ENCODE measurements at regions not wholly inside any gene's neighbourhood (a gene's known extent, or its start where the extent isn't known, plus 50 kb on each side); places are given as distances from the start of the nearest gene placed in this dataset.
A peak's percentile ranks its signal among the peaks of the same experiment; 100 is the strongest.

DNA sequence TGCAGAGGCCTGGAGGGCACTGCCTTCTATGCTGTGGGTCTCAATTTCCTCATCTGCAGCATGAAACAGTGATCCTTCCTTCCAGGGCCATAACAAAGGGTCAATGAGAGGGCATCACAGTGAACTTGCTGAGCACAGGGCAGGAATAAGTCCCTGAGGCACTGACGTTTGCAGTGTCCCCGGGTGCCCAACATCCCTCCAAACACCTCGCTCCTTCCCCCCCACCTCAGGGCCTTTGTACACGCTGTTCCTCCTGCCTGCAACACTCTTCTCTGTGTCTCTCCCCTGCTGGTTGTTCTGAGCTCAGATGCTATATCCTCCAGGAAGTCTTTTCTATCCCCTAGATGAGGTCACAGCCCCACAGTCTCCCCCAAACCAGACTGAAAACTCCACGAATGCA, 59.7 kb upstream of the TCF20 start:
- DNase-seq, result no peak

DNA sequence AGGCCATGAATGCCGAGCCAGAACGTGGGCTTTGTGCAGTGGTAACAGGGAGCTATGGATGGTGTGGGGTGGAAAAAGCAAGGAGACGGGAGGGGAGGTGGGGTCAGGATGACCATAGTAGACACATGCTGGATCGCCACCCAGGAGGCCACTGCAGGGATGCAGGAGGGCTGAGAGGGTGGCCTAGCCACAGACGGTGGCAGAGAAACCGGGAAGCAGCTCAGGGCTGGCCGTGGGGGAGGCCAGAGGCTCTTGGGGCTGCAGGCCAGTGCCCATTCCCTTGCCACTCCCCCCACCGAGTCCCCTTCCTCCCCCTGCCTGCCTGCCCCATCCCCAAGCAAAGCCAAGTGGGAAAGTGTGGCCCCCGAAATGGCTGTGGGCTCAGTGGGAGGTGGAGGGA, 59.1 kb upstream of the TCF20 start:
- DNase-seq, result no peak

DNA sequence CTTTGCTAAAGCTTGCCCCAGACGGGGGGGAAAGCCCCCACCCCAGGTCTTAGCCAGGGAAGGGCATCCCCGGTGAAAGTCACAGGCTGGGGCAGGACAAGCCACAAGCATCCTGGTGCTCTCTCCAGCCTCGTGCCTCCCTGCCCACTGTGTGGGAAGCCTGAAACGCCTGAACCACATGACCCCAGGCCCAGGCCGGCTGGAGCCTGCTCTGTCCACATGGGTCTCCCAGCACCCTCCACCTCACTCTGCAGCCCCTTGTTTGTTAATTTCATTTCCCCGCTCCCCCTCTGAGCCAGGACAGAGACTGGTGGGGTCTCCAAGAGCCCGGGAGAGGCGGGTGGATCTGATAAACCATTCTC, 58.3 kb upstream of the TCF20 start:
- no peak for DNase-seq

- no peak for DNase-seq
Measured at GRCh38 chr22:42328130-42328783, 57.8 kb upstream of the TCF20 start.

GRCh38 chr22:42327462-42328129, 57.1 kb upstream of the TCF20 start:
- DNase-seq, result no peak

- no peak for DNase-seq
Measured at GRCh38 chr22:42326801-42327200, 56.3 kb upstream of the TCF20 start.

- no peak for DNase-seq
Measured at GRCh38 chr22:42326301-42326700, 55.8 kb upstream of the TCF20 start.

DNA sequence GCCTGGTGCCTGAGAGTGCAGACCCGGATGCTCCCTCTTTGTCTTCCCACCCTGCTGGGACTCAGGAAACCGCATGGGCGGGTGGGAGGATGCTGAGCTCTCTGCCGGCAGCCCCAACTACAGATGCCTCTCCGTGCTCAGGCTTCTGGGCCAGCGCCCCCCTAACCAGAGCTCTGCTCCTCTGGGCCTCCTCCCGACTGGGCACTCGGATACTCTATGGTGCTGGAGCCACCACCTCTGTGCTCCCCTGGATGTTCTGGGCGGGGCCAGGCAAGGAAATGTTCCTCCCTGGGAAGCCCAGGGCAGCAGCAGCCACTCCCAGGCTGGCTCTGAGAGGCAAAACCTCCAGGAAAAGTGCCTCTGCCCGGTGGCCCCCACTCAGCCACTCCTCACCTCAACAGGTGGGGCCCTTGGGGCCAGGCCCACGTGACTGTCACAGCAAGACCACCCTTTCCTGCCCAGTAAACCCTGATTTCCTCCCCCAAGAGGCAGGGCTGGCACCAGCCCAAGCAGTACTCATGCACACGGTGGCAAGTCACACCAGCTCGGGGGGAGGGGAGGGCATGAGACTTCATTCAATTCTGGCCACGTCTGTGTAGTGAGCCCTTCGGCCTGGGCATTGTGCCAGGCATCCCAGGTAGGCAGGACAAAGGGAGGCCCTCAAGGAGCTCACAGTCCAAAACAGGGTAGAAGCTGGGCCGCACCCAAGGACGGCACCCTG, 54.7 kb upstream of the TCF20 start:
- DNase-seq, result peak; percentile 23

GRCh38 chr22:42324566-42324965, 54.1 kb upstream of the TCF20 start:
- no peak for DNase-seq

DNA sequence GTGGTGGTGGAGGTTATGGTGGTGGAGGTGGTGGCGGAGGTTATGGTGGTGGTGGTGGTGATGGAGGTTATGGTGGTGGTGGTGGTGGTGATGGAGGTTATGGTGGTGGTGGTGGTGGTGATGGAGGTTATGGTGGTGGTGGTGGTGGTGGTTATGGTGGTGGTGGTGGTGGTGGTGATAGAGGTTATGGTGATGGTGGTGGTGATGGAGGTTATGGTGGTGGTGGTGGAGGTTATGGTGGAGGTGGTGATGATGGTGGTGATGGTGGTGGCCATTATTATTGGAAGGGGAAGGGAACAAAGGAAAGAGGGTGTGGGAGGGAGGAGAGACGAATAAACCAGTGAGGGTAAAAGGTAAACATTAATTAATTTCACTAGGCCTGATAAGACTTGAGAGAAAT, 53.5 kb upstream of the TCF20 start:
- no peak for DNase-seq

DNA sequence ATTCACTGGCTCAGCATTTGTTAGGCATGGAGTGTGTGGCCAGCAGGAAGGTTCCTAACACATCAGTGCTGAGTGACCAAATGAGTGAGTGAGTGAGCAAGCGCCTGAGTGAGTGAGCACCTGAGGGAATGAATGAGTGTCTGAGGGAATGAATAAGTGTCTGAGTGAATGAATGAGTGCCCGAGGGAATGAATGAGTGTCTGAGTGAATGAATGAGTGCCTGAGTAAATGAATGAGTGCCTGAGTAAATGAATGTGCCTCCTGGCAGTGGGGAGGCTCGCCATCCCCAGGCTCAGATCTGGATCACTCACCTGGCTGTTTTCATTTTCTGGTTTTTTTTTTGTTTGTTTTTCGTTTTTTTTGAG, 52.1 kb upstream of the TCF20 start:
- no peak for DNase-seq

- DNase-seq, result no peak
Measured at GRCh38 chr22:42321908-42322561, 51.6 kb upstream of the TCF20 start.

DNA sequence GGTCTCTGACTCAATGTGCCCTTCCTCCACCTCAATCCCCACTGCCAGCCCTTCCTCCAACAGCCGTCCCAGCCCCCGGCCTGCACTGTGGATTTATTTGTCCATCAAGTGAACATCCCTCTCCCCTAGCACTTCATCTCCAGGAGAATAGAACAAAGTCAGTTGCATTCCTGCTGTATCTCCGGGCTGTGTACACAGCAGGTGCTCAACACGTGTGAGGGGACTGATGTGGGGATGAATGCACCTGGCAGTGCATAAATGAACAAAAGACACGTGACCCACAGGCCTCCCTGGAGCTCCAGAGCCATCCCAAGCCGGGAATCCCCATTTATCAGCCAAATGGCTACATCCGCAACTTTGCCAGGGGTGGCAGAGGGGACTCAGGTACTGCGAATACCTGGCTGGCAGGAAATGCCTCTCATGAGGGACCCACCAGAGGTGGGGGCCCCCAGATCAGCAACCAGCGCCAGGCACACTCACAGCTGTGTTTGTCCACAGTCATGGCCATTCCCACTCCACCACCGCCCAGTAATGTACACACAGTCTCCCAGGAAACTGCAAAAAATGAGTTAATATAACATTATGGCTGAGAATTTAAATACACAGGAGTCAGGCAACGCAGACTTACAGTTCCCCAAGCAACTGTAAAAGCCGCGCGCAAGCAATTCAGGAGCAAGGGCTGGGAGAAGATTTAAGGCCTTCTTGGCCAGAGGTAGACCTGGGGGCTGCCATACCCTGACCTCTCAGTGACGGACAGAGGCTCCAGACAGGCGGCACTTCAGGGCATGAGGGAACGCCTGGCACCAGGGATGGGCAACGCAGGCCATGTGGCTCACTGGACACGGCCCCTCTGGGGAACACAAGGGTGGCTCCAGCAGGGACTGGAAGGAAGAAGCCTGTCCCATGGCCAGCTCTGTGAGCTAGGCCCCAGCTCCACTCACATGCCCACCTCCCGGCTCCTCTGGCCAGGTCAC, 50.3 kb upstream of the TCF20 start:
- peak; percentile 44 for DNase-seq

Measured in NCI-H774 (cell line).